ENCODE measurements at regions not wholly inside any gene's neighbourhood (a gene's known extent, or its start where the extent isn't known, plus 50 kb on each side); places are given as distances from the start of the nearest gene placed in this dataset.

DNA sequence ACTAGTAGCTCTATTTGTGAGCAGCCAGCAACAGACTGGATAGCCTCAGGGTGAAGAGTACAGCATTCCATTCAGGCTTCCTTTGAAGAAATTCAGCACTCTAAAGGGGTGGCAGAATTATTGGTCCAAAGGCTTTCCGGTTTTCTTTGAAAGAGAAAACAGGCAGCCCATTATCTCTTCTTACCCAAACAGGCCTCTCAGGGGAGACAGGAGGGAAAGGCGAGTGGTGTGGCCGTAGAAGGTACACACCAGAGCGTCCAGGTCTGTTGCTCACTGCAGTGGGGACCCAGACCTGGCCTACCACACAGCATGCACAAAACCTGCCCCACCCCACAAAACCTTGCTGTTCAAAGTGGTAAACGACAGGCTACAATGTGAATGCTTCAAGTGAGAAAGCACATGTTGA, 83.3 kb downstream of the ZNF608 start (continued):
- TF ChIP-seq, protein P1, sequence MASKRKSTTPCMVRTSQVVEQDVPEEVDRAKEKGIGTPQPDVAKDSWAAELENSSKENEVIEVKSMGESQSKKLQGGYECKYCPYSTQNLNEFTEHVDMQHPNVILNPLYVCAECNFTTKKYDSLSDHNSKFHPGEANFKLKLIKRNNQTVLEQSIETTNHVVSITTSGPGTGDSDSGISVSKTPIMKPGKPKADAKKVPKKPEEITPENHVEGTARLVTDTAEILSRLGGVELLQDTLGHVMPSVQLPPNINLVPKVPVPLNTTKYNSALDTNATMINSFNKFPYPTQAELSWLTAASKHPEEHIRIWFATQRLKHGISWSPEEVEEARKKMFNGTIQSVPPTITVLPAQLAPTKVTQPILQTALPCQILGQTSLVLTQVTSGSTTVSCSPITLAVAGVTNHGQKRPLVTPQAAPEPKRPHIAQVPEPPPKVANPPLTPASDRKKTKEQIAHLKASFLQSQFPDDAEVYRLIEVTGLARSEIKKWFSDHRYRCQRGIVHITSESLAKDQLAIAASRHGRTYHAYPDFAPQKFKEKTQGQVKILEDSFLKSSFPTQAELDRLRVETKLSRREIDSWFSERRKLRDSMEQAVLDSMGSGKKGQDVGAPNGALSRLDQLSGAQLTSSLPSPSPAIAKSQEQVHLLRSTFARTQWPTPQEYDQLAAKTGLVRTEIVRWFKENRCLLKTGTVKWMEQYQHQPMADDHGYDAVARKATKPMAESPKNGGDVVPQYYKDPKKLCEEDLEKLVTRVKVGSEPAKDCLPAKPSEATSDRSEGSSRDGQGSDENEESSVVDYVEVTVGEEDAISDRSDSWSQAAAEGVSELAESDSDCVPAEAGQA (IDR thresholded peaks at IDR 0.05; ENCODE audit: low read depth), result no peak
- TF ChIP-seq, protein P1 (CRISPR knock-in tag; IDR thresholded peaks at IDR 0.05; ENCODE audit: borderline replicate concordance), result peak; percentile 32; the same call in 1 of the 2 replicates
- TF ChIP-seq CREM (IDR thresholded peaks at IDR 0.05) (peak; percentile 77), CREM (CRISPR knock-in tag; IDR thresholded peaks at IDR 0.05) (no peak), ZNF790 (CRISPR knock-in tag; IDR thresholded peaks at IDR 0.05; ENCODE audit: borderline replicate concordance) (no peak), FOXM1 (CRISPR knock-in tag; IDR thresholded peaks at IDR 0.05) (no peak), RBAK (CRISPR knock-in tag; IDR thresholded peaks at IDR 0.05) (no peak), ZNF629 (CRISPR knock-in tag; conservative IDR thresholded peaks at IDR 0.05) (peak; percentile 46; the same call in 1 of the 2 replicates), MIER3 (CRISPR knock-in tag; IDR thresholded peaks at IDR 0.05; ENCODE audit: borderline replicate concordance) (no peak), NAIF1 (CRISPR knock-in tag; IDR thresholded peaks at IDR 0.05; ENCODE audit: borderline replicate concordance) (no peak), HOXA9 (CRISPR knock-in tag; IDR thresholded peaks at IDR 0.05; ENCODE audit: borderline replicate concordance) (no peak), BCL6 (CRISPR knock-in tag; IDR thresholded peaks at IDR 0.05) (peak; percentile 100), HNF4G (IDR thresholded peaks at IDR 0.05; ENCODE audit: borderline replicate concordance, low read depth, low read length) (peak; percentile 43; the same call in 1 of the 2 replicates), HNF4G (CRISPR knock-in tag; IDR thresholded peaks at IDR 0.05; ENCODE audit: borderline replicate concordance, low read depth) (0 out of 2 replicates have a peak, but pooled peaks have one; percentile 28), ZNF563 (CRISPR knock-in tag; IDR thresholded peaks at IDR 0.05) (no peak), CAMTA2 (CRISPR knock-in tag; IDR thresholded peaks at IDR 0.05; ENCODE audit: borderline replicate concordance) (no peak), ZNF761 (CRISPR knock-in tag; conservative IDR thresholded peaks at IDR 0.05) (no peak), PHB2 (IDR thresholded peaks at IDR 0.05; ENCODE audit: partially characterized antibody) (no peak)
- TF ChIP-seq, protein P2, sequence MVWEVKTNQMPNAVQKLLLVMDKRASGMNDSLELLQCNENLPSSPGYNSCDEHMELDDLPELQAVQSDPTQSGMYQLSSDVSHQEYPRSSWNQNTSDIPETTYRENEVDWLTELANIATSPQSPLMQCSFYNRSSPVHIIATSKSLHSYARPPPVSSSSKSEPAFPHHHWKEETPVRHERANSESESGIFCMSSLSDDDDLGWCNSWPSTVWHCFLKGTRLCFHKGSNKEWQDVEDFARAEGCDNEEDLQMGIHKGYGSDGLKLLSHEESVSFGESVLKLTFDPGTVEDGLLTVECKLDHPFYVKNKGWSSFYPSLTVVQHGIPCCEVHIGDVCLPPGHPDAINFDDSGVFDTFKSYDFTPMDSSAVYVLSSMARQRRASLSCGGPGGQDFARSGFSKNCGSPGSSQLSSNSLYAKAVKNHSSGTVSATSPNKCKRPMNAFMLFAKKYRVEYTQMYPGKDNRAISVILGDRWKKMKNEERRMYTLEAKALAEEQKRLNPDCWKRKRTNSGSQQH (CRISPR knock-in tag; IDR thresholded peaks at IDR 0.05; ENCODE audit: low read depth), result no peak
- TF ChIP-seq, protein P3, sequence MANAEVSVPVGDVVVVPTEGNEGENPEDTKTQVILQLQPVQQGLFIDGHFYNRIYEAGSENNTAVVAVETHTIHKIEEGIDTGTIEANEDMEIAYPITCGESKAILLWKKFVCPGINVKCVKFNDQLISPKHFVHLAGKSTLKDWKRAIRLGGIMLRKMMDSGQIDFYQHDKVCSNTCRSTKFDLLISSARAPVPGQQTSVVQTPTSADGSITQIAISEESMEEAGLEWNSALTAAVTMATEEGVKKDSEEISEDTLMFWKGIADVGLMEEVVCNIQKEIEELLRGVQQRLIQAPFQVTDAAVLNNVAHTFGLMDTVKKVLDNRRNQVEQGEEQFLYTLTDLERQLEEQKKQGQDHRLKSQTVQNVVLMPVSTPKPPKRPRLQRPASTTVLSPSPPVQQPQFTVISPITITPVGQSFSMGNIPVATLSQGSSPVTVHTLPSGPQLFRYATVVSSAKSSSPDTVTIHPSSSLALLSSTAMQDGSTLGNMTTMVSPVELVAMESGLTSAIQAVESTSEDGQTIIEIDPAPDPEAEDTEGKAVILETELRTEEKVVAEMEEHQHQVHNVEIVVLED (CRISPR knock-in tag; IDR thresholded peaks at IDR 0.05; ENCODE audit: borderline replicate concordance), result no peak
- TF ChIP-seq, protein P4, sequence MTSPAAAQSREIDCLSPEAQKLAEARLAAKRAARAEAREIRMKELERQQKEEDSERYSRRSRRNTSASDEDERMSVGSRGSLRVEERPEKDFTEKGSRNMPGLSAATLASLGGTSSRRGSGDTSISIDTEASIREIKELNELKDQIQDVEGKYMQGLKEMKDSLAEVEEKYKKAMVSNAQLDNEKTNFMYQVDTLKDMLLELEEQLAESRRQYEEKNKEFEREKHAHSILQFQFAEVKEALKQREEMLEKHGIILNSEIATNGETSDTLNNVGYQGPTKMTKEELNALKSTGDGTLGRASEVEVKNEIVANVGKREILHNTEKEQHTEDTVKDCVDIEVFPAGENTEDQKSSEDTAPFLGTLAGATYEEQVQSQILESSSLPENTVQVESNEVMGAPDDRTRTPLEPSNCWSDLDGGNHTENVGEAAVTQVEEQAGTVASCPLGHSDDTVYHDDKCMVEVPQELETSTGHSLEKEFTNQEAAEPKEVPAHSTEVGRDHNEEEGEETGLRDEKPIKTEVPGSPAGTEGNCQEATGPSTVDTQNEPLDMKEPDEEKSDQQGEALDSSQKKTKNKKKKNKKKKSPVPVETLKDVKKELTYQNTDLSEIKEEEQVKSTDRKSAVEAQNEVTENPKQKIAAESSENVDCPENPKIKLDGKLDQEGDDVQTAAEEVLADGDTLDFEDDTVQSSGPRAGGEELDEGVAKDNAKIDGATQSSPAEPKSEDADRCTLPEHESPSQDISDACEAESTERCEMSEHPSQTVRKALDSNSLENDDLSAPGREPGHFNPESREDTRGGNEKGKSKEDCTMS (CRISPR knock-in tag; conservative IDR thresholded peaks at IDR 0.05), result no peak
